HCT116 (cell line): ENCODE measurements at regions not wholly inside any gene's neighbourhood (a gene's known extent, or its start where the extent isn't known, plus 50 kb on each side); places are given as distances from the start of the nearest gene placed in this dataset.

ENCODE experiments used
- CTCF ChIP-seq, 3 experiments: fragments of 200-600 bp in 1 of 3; sonication (generic) in 1 of 3; IDR thresholded peaks in 2 of 3; conservative IDR thresholded peaks in 1 of 3; 2 replicates each; pipeline ENCODE4 v1.5.1; 2012 to 2017; ENCODE audit warnings: low read depth in 2 of 3, low read length in 2 of 3, antibody characterized with exemption in 1 of 3, borderline replicate concordance in 1 of 3, control low read depth in 1 of 3, mild to moderate bottlenecking in 1 of 3, mixed read lengths in 1 of 3, mixed run types in 1 of 3, moderate library complexity in 1 of 3; ENCODE audit not compliant: insufficient read depth in 1 of 3
- EZH2 ChIP-seq: fragments of 200-600 bp; sonication (generic); IDR thresholded peaks from 2 replicates; pipeline ENCODE4 v1.6.1; 2017; ENCODE audit warnings: antibody characterized with exemption, mixed run types
- JUND ChIP-seq: IDR thresholded peaks from 2 replicates; pipeline ENCODE4 v1.6.1; 2012
- POLR2A ChIP-seq: IDR thresholded peaks from 2 replicates; pipeline ENCODE4 v1.7.0; 2011; ENCODE audit warnings: borderline replicate concordance; ENCODE audit not compliant: insufficient read depth, insufficient read length; ENCODE audit errors: extremely low read depth
- POLR2AphosphoS5 ChIP-seq: IDR thresholded peaks from 2 replicates; pipeline ENCODE4 v1.6.1; 2011; ENCODE audit warnings: mild to moderate bottlenecking, low read depth, low read length, moderate library complexity
- REST ChIP-seq: IDR thresholded peaks from 2 replicates; pipeline ENCODE4 v1.6.1; 2012; ENCODE audit warnings: low read depth
- SIN3A ChIP-seq: IDR thresholded peaks from 2 replicates; pipeline ENCODE4 v1.6.1; 2012; ENCODE audit warnings: low read depth
- SRF ChIP-seq: IDR thresholded peaks from 2 replicates; pipeline ENCODE4 v1.6.1; 2012; ENCODE audit warnings: low read depth
- ZFX ChIP-seq: fragments of 450-650 bp; IDR thresholded peaks from 2 replicates; pipeline ENCODE4 v1.6.1; 2017

- TF ChIP-seq JUND (no peak), POLR2A (no peak), CTCF (IDR thresholded peaks at IDR 0.05 in 2 of 3, conservative IDR thresholded peaks at IDR 0.05 in 1 of 3; ENCODE audit: borderline replicate concordance in 1 of 3, insufficient read depth in 1 of 3, low read depth in 2 of 3, low read length in 2 of 3) (no peak), POLR2AphosphoS5 (no peak), SRF (no peak), EZH2 (no peak), REST (no peak), SIN3A (no peak), ZFX (no peak)
Observed at GRCh38 chr14:98705871-98706300, 566.1 kb downstream of the BCL11B start.
